ENCODE measurements at regions not wholly inside any gene's neighbourhood (a gene's known extent, or its start where the extent isn't known, plus 50 kb on each side); places are given as distances from the start of the nearest gene placed in this dataset.
A peak's percentile ranks its signal among the peaks of the same experiment; 100 is the strongest.

DNA sequence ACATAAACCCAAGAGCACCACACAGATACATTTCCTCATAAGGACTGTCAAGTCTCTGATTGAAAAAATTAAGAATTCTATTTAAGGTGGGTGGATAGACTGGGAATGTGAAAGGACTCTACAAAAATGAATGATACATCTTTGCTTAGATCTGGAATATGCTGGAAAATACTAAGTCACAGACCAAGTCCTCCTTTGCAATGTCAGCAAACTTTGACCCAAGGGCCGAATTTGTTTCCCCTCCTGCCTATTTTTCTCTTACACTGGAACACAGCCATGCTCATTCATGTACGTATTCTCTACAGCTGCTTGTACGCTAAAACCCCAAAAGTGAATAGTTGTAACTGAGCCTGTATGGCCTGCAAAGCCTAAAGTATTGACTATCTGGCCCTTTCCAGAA lies 180.7 kb downstream of the ADSS2 start:
- Mint-ChIP-seq H3K4me3 (ENCODE audit: unreplicated experiment) (no peak overlapping the region), H3K9me3 (ENCODE audit: unreplicated experiment) (peaks cover 14% of the 10 kb centered on the region), H3K36me3 (ENCODE audit: insufficient read depth, unreplicated experiment) (no peaks in the 10 kb centered on the region), H3K27ac (ENCODE audit: unreplicated experiment) (no peak overlapping the region), H3K4me1 (ENCODE audit: low read depth, unreplicated experiment) (no peaks in the 10 kb centered on the region), H3K27me3 (ENCODE audit: insufficient read depth, unreplicated experiment) (no peaks in the 10 kb centered on the region)
- DNase-seq: no peak
- POLR2A ChIA-PET: no interaction called here
- BruUV-seq (replicated peaks): no TSS peak
- Histone ChIP-seq H3K4me1 (no peaks in the 10 kb centered on the region), H3K36me3 (ENCODE audit: control insufficient read depth, insufficient read depth, low read length) (no peaks in the 10 kb centered on the region), H3K9me3 (no peaks in the 10 kb centered on the region), H3K27me3 (replicated peaks; ENCODE audit: control insufficient read depth, insufficient read depth, low read length) (no peaks in the 10 kb centered on the region), H3K4me3 (ENCODE audit: low read depth, low read length) (no peak overlapping the region)
- intact Hi-C loops (cut with micrococcal nuclease; ENCODE audit: unreplicated experiment): loop anchor here (5.0 to 10.0 kb wide), 2 partner anchors 109 to 766 kb away; no protein-coding TSS in a partner anchor
- TF ChIP-seq, protein P1, sequence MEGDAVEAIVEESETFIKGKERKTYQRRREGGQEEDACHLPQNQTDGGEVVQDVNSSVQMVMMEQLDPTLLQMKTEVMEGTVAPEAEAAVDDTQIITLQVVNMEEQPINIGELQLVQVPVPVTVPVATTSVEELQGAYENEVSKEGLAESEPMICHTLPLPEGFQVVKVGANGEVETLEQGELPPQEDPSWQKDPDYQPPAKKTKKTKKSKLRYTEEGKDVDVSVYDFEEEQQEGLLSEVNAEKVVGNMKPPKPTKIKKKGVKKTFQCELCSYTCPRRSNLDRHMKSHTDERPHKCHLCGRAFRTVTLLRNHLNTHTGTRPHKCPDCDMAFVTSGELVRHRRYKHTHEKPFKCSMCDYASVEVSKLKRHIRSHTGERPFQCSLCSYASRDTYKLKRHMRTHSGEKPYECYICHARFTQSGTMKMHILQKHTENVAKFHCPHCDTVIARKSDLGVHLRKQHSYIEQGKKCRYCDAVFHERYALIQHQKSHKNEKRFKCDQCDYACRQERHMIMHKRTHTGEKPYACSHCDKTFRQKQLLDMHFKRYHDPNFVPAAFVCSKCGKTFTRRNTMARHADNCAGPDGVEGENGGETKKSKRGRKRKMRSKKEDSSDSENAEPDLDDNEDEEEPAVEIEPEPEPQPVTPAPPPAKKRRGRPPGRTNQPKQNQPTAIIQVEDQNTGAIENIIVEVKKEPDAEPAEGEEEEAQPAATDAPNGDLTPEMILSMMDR (IDR thresholded peaks at IDR 0.05; ENCODE audit: insufficient read depth in 1 of 2, low read depth in 1 of 2, low read length in 1 of 2, severe bottlenecking in 1 of 2, unreplicated experiment in 1 of 2): no peak
- CTCF ChIA-PET: no interaction called here

DNA sequence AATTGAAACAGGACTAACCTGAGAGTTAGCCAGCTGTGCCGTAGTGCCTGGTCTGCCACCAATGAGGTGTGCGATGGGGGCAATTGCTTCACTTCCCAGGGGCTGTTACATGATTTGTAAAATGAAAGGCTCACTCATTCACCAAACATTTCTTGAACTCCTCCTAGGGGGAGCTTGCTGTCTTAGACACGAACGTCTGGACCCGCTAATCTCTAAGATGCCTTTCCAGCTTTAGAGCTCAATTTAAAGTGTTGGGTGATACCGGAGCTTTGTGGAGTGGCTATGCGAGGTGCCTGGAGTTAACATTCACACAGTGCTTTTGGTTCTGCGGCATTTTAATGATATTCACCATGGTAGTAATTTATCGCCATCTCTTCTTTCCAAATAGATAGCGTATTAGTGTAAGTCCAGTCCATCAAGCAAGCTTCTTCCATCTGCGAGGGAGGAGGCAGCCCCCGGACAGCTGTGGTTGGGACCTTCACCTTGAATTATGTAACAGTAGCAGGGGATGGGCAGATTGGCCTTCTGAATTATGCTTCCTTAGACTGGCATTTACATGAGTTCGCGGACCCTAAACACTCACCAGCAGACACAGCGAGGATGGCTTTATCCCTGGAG lies 179.9 kb downstream of the ADSS2 start:
- Mint-ChIP-seq H3K36me3 (ENCODE audit: insufficient read depth, unreplicated experiment) (no peaks in the 10 kb centered on the region), H3K9me3 (ENCODE audit: unreplicated experiment) (peaks cover 18% of the 10 kb centered on the region), H3K27me3 (ENCODE audit: insufficient read depth, unreplicated experiment) (no peaks in the 10 kb centered on the region), H3K4me3 (ENCODE audit: unreplicated experiment) (no peak overlapping the region), H3K4me1 (ENCODE audit: low read depth, unreplicated experiment) (no peaks in the 10 kb centered on the region), H3K27ac (ENCODE audit: unreplicated experiment) (no peak overlapping the region)
- Histone ChIP-seq H3K27me3 (replicated peaks; ENCODE audit: control insufficient read depth, insufficient read depth, low read length) (no peaks in the 10 kb centered on the region), H3K4me1 (no peaks in the 10 kb centered on the region), H3K36me3 (ENCODE audit: control insufficient read depth, insufficient read depth, low read length) (no peaks in the 10 kb centered on the region), H3K4me3 (ENCODE audit: low read depth, low read length) (no peak overlapping the region), H3K9me3 (no peaks in the 10 kb centered on the region)
- DNase-seq: no peak
- POLR2A ChIA-PET: no interaction called here
- CTCF ChIA-PET: no interaction called here
- intact Hi-C loops (cut with micrococcal nuclease; ENCODE audit: unreplicated experiment): loop anchor here (2.0 to 10.0 kb wide), 5 partner anchors 41 to 767 kb away; no protein-coding TSS in a partner anchor
- TF ChIP-seq, protein P1 (IDR thresholded peaks at IDR 0.05; ENCODE audit: insufficient read depth in 1 of 2, low read depth in 1 of 2, low read length in 1 of 2, severe bottlenecking in 1 of 2, unreplicated experiment in 1 of 2): no peak
- no TSS peak for BruUV-seq (replicated peaks)

DNA sequence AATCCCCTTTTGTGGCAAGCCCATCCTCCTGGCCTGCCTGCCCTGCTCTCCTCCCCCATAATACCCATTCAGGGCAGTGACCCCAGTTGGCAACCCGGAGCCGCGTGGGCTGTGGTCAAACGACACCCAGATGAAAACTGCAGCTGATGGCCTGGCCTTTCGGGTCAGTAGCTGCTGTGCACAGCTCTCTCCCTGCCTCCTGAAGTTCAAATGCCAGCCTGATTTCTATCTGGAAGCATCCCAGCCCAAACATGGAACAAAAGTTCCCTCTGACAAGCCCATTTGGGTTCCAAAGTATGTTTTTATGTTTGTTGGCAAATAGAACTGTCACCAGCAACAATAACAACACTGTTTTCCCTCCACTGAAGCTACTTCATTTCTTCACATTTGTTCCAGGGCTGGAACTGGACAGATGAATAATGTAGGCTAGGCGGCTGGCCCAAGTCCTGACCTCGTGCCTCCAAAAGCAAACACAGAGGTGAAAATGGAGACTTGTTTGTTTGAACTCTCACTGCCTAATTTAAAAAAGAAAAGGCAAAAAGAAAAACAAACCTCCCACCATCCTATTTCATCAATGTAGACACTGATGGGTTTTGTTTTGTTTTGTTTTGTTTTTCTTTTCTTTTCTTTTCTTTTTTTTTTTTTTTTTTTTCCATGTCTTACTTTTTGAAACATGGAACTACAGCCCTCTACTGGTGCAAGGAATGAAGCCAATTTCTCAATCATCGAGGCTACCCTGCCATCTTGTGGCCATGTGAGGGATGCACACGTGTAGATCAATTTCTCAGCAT lies 179.0 kb downstream of the ADSS2 start:
- Histone ChIP-seq H3K27me3 (replicated peaks; ENCODE audit: control insufficient read depth, insufficient read depth, low read length) (no peaks in the 10 kb centered on the region), H3K36me3 (ENCODE audit: control insufficient read depth, insufficient read depth, low read length) (no peaks in the 10 kb centered on the region), H3K4me1 (no peaks in the 10 kb centered on the region), H3K9me3 (no peaks in the 10 kb centered on the region), H3K4me3 (ENCODE audit: low read depth, low read length) (no peak overlapping the region)
- ChIA-PET POLR2A (no interaction called here), CTCF (interaction anchor here (0.7 kb wide), 1 partner anchor 128 kb away, joined by 3 read pairs; no protein-coding TSS in a partner anchor)
- Mint-ChIP-seq H3K36me3 (ENCODE audit: insufficient read depth, unreplicated experiment) (no peaks in the 10 kb centered on the region), H3K27me3 (ENCODE audit: insufficient read depth, unreplicated experiment) (no peaks in the 10 kb centered on the region), H3K4me3 (ENCODE audit: unreplicated experiment) (no peak overlapping the region), H3K9me3 (ENCODE audit: unreplicated experiment) (peaks cover 18% of the 10 kb centered on the region), H3K4me1 (ENCODE audit: low read depth, unreplicated experiment) (no peaks in the 10 kb centered on the region), H3K27ac (ENCODE audit: unreplicated experiment) (no peak overlapping the region)
- TF ChIP-seq, protein P1 (IDR thresholded peaks at IDR 0.05; ENCODE audit: insufficient read depth in 1 of 2, low read depth in 1 of 2, low read length in 1 of 2, severe bottlenecking in 1 of 2, unreplicated experiment in 1 of 2): peak; percentile 95 to 99
- BruUV-seq (replicated peaks): no TSS peak
- peak; percentile 53 to 76 for DNase-seq
- intact Hi-C loops (cut with micrococcal nuclease; ENCODE audit: unreplicated experiment): loop anchor here (1.0 to 10.0 kb wide), 9 partner anchors 27 to 928 kb away; no protein-coding TSS in a partner anchor

Measured in Caco-2 (cell line).